Esophagus muscularis mucosa (tissue), 4 donors: ENCODE measurements at regions not wholly inside any gene's neighbourhood (a gene's known extent, or its start where the extent isn't known, plus 50 kb on each side); places are given as distances from the start of the nearest gene placed in this dataset.

Source experiments
- DNase-seq: peaks from one replicate; pipeline ENCODE4 v3.0.0-alpha.2; 2017; ENCODE audit errors: extremely low spot score
- H3K27ac ChIP-seq, 4 donors: fragments of 200-600 bp; sonication (generic); replicated peaks in 1 of 4; 1 replicate in 3 of 4; 2 replicates in 1 of 4; pipeline ENCODE4 v1.5.1; 2016 to 2019; ENCODE audit warnings: mild to moderate bottlenecking in 1 of 4
- H3K27me3 ChIP-seq, 4 donors: fragments of 200-600 bp; sonication (generic); one replicate each; pipeline versions ENCODE4 v1.5.1 to v1.6.0; 2016 to 2019
- H3K36me3 ChIP-seq, 4 donors: fragments of 200-600 bp; sonication (generic); one replicate each; pipeline ENCODE4 v1.5.1; 2016 to 2019
- H3K4me1 ChIP-seq, 4 donors: fragments of 200-600 bp; sonication (generic); one replicate each; pipeline ENCODE4 v1.5.1; 2016 to 2019
- H3K4me3 ChIP-seq, 4 donors: fragments of 200-600 bp; sonication (generic); 1 replicate in 2 of 4; 2 replicates in 2 of 4; pipeline ENCODE4 v1.5.1; 2016 to 2019; ENCODE audit warnings: mild to moderate bottlenecking in 4 of 4, moderate library complexity in 1 of 4
- H3K9me3 ChIP-seq, 4 donors: fragments of 200-600 bp; sonication (generic); 1 replicate in 3 of 4; 2 replicates in 1 of 4; pipeline ENCODE4 v1.5.1; 2016 to 2019
- EP300 ChIP-seq: sonication (generic); formaldehyde crosslinking; IDR thresholded peaks from one replicate; pipeline ENCODE4 v1.6.1; 2017; ENCODE audit warnings: antibody characterized with exemption
- POLR2A ChIP-seq: fragments of 450-650 bp; IDR thresholded peaks from one replicate; pipeline ENCODE4 v1.6.1; 2017; ENCODE audit warnings: antibody characterized with exemption, moderate library complexity, mild to moderate bottlenecking, low read depth
- POLR2AphosphoS5 ChIP-seq, 2 donors: sonication (generic); formaldehyde crosslinking; IDR thresholded peaks; one replicate each; pipeline ENCODE4 v1.6.1; 2017; ENCODE audit warnings: antibody characterized with exemption in 2 of 2
- WGBS: methylation state at CpG from one replicate; pipeline ENCODE4 v1.1.5; 2018; 5-methylcytosine and 5-hydroxymethylcytosine counted together
- intact Hi-C: fragments of 100-400 bp; cut with DNase I; formaldehyde crosslinking; loops from one replicate; pipeline ENCODE4 v1.15.1; 2023
- TF ChIP-seq, protein P1 (sequence below), 3 experiments: fragments of 200-600 bp in 2 of 3; fragments of 450-650 bp in 1 of 3; sonication (generic) in 2 of 3; IDR thresholded peaks; one replicate each; pipeline ENCODE4 v1.5.1; 2017 to 2019; ENCODE audit warnings: antibody characterized with exemption in 3 of 3, mild to moderate bottlenecking in 2 of 3, moderate library complexity in 1 of 3

DNA sequence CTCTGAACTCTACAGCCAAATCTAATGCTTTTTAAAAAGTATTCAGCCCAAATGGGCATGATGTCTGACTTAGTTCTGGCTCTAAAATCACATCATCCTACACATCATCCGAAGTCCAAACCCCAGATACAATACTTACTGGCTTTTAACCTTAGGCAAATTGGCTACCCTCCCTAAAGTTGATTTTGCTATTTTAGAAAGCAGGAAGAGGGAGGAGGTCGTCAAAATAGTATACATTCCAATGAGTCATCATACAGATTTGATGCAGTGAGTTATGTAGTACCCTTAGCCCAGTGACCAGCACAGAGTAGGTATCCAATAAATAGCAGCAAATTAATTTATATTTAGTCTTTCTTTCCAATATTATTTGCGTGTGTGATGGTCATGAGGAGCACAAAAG lies 582.0 kb upstream of the TUSC1 start:
- H3K36me3 ChIP-seq, result no peaks in the 10 kb centered on the region
- no peaks in the 10 kb centered on the region for H3K27me3 ChIP-seq
- no peaks in the 10 kb centered on the region for H3K9me3 ChIP-seq
- no peak overlapping the region for H3K4me3 ChIP-seq
- no peak for DNase-seq
- no peak for TF ChIP-seq EP300
- TF ChIP-seq, protein P1, sequence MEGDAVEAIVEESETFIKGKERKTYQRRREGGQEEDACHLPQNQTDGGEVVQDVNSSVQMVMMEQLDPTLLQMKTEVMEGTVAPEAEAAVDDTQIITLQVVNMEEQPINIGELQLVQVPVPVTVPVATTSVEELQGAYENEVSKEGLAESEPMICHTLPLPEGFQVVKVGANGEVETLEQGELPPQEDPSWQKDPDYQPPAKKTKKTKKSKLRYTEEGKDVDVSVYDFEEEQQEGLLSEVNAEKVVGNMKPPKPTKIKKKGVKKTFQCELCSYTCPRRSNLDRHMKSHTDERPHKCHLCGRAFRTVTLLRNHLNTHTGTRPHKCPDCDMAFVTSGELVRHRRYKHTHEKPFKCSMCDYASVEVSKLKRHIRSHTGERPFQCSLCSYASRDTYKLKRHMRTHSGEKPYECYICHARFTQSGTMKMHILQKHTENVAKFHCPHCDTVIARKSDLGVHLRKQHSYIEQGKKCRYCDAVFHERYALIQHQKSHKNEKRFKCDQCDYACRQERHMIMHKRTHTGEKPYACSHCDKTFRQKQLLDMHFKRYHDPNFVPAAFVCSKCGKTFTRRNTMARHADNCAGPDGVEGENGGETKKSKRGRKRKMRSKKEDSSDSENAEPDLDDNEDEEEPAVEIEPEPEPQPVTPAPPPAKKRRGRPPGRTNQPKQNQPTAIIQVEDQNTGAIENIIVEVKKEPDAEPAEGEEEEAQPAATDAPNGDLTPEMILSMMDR (IDR thresholded peaks at IDR 0.05), result no peak
- TF ChIP-seq POLR2AphosphoS5 (IDR thresholded peaks at IDR 0.05), result no peak
- TF ChIP-seq POLR2A, result no peak
- 55% methylated on average over 3 of the region's 3 CpGs for WGBS
- no peak overlapping the region for H3K27ac ChIP-seq
- intact Hi-C loops, result no loop called here
- no peaks in the 10 kb centered on the region for H3K4me1 ChIP-seq

DNA sequence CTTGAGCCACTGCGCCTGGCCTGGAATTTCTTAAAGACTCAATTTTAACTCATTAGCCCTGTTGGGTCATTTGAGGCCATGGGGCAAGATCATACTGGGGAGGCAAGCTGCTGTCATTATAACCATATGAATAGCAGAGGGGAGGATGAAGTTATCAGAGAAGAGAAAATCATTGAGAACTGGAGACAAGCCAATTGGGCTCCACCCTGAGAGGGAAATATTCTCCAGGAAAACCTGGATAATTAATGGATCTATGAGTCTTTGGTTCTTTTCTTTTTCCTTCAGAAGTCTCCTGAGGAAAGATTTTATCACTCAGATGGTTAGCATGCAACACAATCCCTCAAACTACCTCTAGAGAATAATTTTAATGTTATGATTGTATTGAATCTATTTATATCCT lies 569.6 kb upstream of the TUSC1 start:
- Histone ChIP-seq H3K36me3 (no peaks in the 10 kb centered on the region), H3K27ac (no peak overlapping the region), H3K4me1 (no peaks in the 10 kb centered on the region), H3K27me3 (no peaks in the 10 kb centered on the region), H3K9me3 (no peaks in the 10 kb centered on the region), H3K4me3 (no peak overlapping the region)
- intact Hi-C loops, result no loop called here
- TF ChIP-seq POLR2A, result no peak
- TF ChIP-seq, protein P1 (IDR thresholded peaks at IDR 0.05), result no peak
- TF ChIP-seq POLR2AphosphoS5 (IDR thresholded peaks at IDR 0.05), result no peak
- no peak for TF ChIP-seq EP300
- WGBS, result 94% methylated on average over 1 of the region's 1 CpG
- DNase-seq, result no peak

DNA sequence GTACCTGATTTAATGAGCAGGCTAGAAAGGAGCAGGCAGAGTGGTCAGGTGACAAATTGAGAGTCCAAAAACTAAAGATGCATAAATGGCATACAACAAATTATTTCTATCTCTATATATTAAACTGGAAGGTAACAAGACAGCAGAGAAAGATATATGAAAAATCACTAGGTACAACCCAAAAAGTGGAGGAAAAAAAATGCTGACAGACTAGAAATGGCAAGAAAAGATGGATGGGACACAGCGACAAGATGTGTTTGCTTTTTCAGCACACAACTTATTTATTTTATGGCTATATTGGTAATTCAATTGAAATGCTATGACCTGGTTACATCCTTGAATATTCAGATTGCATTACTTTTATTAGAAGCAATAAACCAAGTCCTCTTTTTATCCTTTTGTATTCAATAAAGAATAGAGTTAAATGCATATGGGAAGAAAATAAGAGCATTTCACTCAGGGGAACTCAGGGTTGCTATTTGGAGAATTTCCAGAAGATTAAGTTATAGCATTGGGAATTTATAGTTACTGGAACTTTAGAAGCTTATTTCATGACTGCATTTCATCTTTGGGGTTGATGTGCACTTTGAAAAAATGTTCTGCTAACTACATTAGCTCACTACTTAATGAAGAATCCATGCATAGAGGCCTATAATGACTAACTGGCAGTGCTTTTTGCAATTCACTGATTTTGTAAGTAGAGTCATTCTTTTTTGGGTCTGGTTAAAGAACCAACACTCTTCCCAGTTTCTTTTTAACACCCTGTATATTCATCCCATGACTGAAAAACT lies 566.6 kb upstream of the TUSC1 start:
- WGBS, result 79% methylated on average over 1 of the region's 1 CpG
- Histone ChIP-seq H3K36me3 (no peaks in the 10 kb centered on the region), H3K27me3 (no peaks in the 10 kb centered on the region), H3K9me3 (no peaks in the 10 kb centered on the region), H3K4me3 (no peak overlapping the region), H3K27ac (no peak overlapping the region), H3K4me1 (no peaks in the 10 kb centered on the region)
- intact Hi-C loops, result no loop called here
- DNase-seq, result no peak
- TF ChIP-seq, protein P1 (IDR thresholded peaks at IDR 0.05), result no peak
- TF ChIP-seq EP300 (no peak), POLR2A (no peak), POLR2AphosphoS5 (IDR thresholded peaks at IDR 0.05) (no peak)

DNA sequence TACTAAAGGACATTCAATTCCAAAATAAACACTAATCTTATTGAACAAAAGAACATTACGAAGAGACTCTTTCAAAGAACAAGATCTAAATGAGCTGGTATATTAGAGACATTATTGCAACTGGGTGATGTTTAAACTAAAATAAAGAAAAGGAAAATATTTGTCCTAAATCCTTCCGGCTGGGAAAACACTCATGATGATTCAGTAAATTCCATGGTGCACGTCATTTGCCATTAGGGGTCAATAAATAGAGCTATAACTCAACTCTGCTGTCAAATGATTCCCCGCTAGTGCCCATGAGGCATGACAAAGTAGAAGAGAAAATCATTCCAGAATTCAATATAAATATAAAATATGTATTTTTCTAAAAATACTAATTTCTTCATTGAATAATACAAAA lies 565.5 kb upstream of the TUSC1 start:
- no peaks in the 10 kb centered on the region for H3K9me3 ChIP-seq
- no peak for DNase-seq
- H3K27ac ChIP-seq, result no peak overlapping the region
- no peak for TF ChIP-seq POLR2AphosphoS5 (IDR thresholded peaks at IDR 0.05)
- no peak for TF ChIP-seq EP300
- TF ChIP-seq, protein P1 (IDR thresholded peaks at IDR 0.05), result no peak
- TF ChIP-seq POLR2A, result no peak
- no peak overlapping the region for H3K4me3 ChIP-seq
- no peaks in the 10 kb centered on the region for H3K27me3 ChIP-seq
- 85% methylated on average over 4 of the region's 4 CpGs for WGBS
- no peaks in the 10 kb centered on the region for H3K36me3 ChIP-seq
- intact Hi-C loops, result no loop called here
- H3K4me1 ChIP-seq, result peaks cover 0 to 3% (median 0%) of the 10 kb centered on the region in 4 donors
